Fibroblast of mammary gland (primary cell): ENCODE measurements at regions not wholly inside any gene's neighbourhood (a gene's known extent, or its start where the extent isn't known, plus 50 kb on each side); places are given as distances from the start of the nearest gene placed in this dataset.

Experiments
- DNase-seq: peaks from one replicate; pipeline ENCODE4 v3.0.0-alpha.2; 2010; ENCODE audit warnings: low read depth
- H3K4me3 ChIP-seq: 2 replicates; pipeline ENCODE4 v1.5.1; 2011; ENCODE audit warnings: low read depth, mild to moderate bottlenecking, low read length, moderate library complexity; ENCODE audit not compliant: control insufficient read depth
- CTCF ChIP-seq: conservative IDR thresholded peaks from 2 replicates; pipeline ENCODE4 v1.5.1; 2011; ENCODE audit warnings: low read depth, low read length, inconsistent platforms; ENCODE audit not compliant: control insufficient read depth, insufficient read depth

GRCh38 chr10:78377356-78377755, 343.7 kb downstream of the RPS24 start:
- no peak for TF ChIP-seq CTCF
- DNase-seq: no peak
- no peak overlapping the region for H3K4me3 ChIP-seq

- TF ChIP-seq CTCF: no peak
- no peak for DNase-seq
- H3K4me3 ChIP-seq: no peak overlapping the region
Measured at GRCh38 chr10:78378192-78378591, 344.5 kb downstream of the RPS24 start.

GRCh38 chr10:78381107-78381506, 347.4 kb downstream of the RPS24 start:
- H3K4me3 ChIP-seq: no peak overlapping the region
- peak; percentile 21 for TF ChIP-seq CTCF
- no peak for DNase-seq

GRCh38 chr10:78382047-78382446, 348.4 kb downstream of the RPS24 start:
- DNase-seq: no peak
- no peak for TF ChIP-seq CTCF
- H3K4me3 ChIP-seq: no peak overlapping the region

GRCh38 chr10:78382772-78383171, 349.1 kb downstream of the RPS24 start:
- TF ChIP-seq CTCF: no peak
- no peak overlapping the region for H3K4me3 ChIP-seq
- no peak for DNase-seq

- no peak for TF ChIP-seq CTCF
- DNase-seq: peak; percentile 26
Measured at GRCh38 chr10:78383378-78384048, 349.9 kb downstream of the RPS24 start.

GRCh38 chr10:78384049-78384431, 350.4 kb downstream of the RPS24 start:
- no peak for TF ChIP-seq CTCF
- no peak overlapping the region for H3K4me3 ChIP-seq
- DNase-seq: no peak

More at GRCh38 chr10:78383378-78384048, 349.9 kb downstream of the RPS24 start:
- H3K4me3 ChIP-seq: no peak overlapping the region
